GM18507 (cell line): ENCODE measurements at regions not wholly inside any gene's neighbourhood (a gene's known extent, or its start where the extent isn't known, plus 50 kb on each side); places are given as distances from the start of the nearest gene placed in this dataset.

ENCODE experiments used
- DNase-seq: peaks from one replicate; pipeline ENCODE4 v3.0.0; 2011; ENCODE audit warnings: low read depth; ENCODE audit not compliant: insufficient read length; ENCODE audit errors: extremely low spot score
- FAIRE-seq: peaks from 2 replicates; lab custom pipeline; 2011; peaks lifted over from hg19 to GRCh38; lab: Jason Lieb, UNC

DNA sequence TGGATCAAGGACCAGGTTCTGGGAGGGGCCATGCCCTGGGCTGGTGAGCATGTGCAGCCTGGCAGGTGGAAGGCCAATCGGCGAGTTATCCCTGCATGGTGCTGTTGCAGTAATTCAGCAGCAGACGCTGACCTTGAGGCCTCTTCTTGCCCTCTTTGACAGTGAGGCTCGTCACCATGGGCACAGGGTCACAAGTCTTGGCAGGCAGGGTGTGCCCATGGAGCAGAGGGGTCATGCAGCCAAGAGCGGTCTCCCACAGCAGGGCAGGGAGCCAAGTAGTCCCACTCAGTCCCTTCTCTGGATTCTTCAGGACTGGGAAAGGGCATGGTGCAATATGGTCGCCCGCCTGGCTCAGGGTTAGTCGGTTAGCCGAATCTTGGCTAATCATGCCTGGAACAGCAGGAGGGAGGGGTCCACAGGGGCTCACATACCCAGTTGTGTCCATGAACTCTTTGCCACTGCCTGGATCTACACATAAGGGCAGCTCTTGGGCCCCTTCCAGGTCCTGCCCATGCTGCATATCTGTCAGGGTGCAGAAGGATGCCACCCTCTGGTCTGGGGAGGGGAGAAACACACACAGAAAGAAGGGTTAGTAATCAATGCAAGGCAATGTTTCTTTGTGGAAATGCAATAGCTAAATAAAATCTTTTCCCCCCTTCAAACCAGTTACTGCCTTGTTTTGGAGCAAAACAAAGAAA lies 226.8 kb downstream of the SIPA1L2 start:
- no peak for FAIRE-seq

GRCh38 chr1:232398823-232399222 lies 231.1 kb downstream of the SIPA1L2 start:
- DNase-seq (no peak), FAIRE-seq (no peak)

More for the DNA sequence above, 226.8 kb downstream of the SIPA1L2 start:
- DNase-seq, result no peak

- DNase-seq (no peak), FAIRE-seq (no peak)
Measured at GRCh38 chr1:232393444-232394146, 236.3 kb downstream of the SIPA1L2 start.

- FAIRE-seq (no peak), DNase-seq (no peak)
Measured at GRCh38 chr1:232393010-232393409, 236.9 kb downstream of the SIPA1L2 start.

- DNase-seq, result no peak
- no peak for FAIRE-seq
Measured at GRCh38 chr1:232390590-232390989, 239.3 kb downstream of the SIPA1L2 start.

DNA sequence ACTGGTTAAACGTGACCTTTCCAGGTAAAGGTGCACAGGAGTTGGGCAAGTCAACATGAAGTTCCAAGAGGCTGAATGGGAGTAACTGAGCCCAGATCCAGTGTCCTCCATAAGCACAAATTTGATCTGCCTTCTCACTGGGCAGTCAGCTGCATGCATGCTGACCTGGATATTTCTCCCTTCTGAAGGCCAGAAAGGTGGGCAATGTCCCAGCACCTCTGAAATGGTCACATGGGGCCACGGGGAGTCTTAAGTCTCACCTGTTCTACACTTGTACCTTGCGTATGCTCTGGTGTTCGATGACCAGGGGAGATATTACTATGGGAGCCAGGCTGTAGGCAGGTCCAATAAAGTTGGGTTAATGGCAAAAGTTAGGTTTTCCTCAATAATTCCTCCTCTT lies 240.2 kb downstream of the SIPA1L2 start:
- FAIRE-seq (no peak), DNase-seq (no peak)

GRCh38 chr1:232388363-232388762 lies 241.6 kb downstream of the SIPA1L2 start:
- DNase-seq, result no peak
- FAIRE-seq, result no peak

DNA sequence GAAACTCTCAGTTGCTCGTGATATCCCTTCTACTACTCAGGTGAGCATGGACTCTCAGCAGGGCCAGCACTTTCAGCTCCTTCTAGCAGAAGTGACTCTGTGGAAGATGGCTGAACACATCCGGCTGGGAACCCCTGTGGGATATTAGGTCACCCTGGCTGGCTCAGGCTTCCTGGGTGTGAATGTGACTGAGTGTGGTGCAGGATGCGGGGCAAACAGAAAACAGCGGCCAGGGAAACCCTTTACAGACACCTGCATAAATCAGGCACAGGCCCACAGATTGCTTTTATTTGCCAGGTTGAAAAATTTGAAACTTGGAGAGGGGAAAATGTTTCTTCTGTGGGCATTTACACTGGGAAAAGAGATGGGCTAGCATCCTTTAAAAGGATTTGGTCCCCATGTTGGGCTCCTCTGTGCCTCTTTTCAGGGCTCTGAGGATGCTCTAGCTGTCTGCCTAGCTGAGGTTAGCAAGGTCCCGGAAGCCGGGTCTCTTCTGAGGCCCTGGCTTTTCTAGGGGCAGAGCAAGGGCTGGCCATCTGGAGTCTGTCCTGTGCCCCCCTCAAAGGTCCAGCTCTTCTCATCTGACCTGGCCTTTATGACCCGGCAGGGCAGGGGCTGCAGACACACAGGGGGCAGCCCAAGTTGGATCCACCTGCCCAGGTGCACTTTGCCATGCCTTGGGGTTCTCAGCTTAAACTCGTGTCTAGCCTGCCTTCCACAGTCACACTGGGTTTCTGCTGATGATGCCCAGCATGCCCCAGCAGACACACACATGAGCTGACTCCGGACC lies 243.0 kb downstream of the SIPA1L2 start:
- FAIRE-seq (no peak), DNase-seq (no peak)

DNA sequence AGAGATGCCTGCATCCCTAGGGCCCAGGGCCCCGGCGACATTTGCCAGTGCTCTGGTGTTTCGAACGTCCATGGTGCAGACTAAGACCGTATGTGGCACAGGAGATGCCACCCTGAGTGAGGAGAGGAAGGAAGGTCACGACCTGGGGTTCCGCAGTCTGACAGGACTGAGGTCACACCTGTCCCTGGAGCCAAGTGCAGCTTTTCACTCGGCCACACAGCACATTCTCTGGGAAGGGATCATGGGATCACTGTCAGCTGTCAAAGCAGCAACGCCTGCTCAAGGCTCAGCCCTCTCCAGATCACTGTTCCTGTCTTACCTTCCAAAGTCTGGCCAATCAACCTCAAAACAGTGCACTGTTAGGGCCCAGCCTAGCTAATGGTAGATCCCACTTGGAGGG lies 243.6 kb downstream of the SIPA1L2 start:
- no peak for FAIRE-seq
- no peak for DNase-seq

DNA sequence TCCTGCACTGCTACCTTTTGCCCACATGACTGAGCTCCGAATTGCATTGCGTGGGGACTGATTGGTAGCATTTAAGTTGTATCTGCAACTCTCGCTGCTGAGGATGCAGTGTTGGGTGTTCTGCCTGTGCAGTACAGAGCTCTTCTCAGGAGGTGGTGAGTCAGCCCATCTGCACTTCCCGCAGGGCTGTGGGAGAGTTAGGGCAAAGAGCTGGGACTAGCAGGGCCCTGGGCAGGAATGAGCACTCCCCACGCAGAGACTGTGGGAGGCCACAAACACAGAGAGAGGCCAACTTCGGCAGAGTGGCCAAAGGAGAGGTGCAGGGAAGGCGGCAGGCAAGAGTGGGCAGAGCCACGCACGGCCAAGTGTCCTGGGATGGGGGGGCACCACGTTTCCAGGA lies 244.7 kb downstream of the SIPA1L2 start:
- DNase-seq (no peak), FAIRE-seq (no peak)

DNA sequence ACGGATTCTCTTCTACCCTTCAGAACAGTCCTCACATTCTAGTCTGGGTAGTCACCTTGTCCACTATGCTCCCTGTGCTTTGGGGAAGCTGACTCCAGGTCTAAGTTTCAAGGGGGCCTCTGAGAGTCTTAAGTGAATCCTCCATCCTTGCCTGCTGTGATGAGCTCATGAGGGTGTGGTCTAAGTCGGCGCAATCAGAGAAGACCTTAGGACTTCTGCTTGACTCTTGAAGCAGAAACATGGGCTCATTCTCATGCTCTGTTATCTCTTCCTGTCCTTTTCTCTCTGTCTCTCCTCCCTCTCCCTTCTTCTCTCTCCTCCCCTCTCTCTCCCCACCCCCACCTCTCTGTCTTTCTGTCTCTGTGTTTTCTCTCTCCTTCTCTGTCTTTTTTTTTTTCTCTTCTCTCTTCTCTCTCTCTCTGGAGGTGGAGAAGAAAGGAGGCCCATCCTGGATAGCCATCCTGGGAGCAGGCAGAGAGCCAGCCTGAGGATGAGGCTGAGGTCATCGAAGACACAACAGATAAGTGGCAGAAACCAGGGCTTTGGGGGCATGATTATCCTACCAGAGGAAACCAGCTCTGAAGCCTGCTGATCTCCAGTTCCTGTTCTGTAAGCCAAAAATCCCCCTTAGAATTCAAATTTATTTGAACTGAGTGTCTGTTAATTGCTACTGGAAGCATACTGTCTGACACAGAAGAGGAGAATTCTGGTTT lies 245.6 kb downstream of the SIPA1L2 start:
- no peak for DNase-seq
- FAIRE-seq, result no peak

DNA sequence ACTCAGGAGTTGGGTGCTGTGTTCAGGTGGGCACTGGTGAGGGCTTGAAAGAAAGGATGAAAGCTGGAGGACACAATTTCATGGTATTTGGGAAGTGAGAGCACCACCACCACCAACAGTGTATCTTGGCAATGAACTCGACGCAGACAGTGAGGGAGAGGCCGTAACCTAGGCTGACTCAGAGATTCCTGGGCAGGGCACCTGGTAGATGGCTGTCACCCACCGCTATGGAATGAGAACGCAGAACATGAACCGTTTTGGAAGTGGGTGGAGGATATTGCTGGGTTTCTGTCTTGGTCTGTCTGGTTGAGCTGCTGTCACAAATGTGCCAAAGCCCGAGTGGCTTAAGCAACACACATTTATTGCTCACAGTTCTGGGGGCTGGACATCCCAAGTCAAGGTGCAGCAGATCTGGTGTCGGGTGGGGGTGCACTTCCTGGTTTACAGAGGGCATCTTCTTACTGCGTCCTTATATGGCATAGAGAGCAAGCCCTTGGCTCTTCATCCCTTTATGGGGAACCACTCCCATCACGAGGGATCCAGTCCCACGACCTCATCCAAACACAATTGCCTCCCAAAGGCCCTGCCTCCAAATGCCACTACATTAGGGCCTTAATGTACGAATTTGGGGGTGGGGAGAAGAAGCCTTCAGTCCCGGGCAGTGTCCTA lies 246.3 kb downstream of the SIPA1L2 start:
- DNase-seq, result no peak
- no peak for FAIRE-seq

GRCh38 chr1:232382671-232383070 lies 247.3 kb downstream of the SIPA1L2 start:
- no peak for DNase-seq
- no peak for FAIRE-seq

DNA sequence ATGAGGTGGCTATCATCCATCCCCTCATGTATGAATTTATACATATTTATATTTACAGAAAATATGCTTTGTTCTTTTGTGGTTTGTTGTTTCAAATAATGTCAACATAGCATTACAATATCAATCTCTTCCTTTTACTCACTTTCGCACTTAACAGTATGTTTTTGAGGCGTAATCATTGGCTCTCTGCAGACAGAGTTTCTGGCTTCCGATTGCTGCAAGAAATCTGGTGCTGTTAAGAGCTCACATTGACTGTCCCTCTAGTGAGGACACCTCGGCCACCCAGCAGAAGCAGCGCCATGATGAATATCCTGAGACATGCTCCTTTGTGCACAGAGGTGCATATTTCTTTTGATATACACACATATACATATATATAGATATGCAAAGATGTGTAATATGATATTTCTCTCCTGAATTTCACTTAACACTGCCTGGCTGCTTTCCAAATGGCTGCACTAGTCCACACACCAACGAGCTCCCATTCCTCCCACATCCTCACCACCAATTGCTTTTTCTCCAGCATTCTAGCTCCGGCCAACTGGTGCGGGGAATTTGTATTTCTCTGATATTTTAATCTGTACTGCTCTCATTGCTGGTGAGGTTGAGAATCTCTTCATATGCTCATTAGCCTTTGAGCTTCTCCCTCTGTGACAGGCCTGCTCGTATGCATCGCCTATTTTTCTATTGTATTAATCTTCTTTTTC lies 248.4 kb downstream of the SIPA1L2 start:
- DNase-seq (no peak), FAIRE-seq (no peak)

GRCh38 chr1:232380596-232380995 lies 249.3 kb downstream of the SIPA1L2 start:
- no peak for DNase-seq
- FAIRE-seq, result no peak

DNA sequence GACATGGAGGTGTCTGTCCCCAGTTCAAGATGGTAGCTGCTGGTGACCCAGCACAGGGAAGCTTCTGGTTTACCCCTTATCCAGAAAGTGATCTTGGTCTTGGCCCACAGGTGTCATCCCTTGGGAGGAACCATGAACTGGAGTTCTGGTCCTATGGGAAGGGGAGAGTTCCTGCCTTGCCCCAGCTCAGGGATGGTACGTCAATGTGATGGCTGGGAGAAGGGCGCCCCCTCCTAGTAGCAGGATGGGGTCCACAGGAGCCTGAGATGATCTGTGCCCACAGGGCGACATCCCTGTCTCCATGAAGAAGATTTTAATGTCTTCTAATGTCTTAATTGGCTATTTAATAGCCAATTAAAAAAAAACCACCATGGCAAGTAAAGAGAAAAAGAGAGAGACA lies 249.8 kb downstream of the SIPA1L2 start:
- no peak for FAIRE-seq
- DNase-seq, result no peak

DNA sequence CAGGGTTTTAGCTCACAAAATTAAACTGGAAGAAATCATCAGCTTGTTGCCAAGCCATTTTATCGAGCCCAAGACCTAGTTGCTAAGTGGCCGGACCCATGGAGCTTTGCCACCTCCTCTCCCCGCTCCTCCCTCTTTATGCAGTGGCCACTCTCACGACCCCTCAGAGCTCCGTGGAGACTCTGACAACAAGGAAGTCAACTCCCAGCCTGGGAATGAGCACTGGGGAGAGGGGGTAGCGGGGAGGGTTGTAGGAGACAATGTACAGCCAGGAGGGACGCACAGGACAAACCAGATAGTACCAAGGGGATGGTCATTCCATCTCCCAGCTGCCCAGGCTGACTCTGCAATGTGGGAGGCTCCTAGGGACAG lies 250.9 kb downstream of the SIPA1L2 start:
- FAIRE-seq, result no peak
- no peak for DNase-seq

- DNase-seq (no peak), FAIRE-seq (no peak)
Measured at GRCh38 chr1:232378266-232379062, 251.5 kb downstream of the SIPA1L2 start.
